Uterus (tissue), 3 donors: ENCODE measurements at regions not wholly inside any gene's neighbourhood (a gene's known extent, or its start where the extent isn't known, plus 50 kb on each side); places are given as distances from the start of the nearest gene placed in this dataset.

ENCODE experiments used
- DNase-seq, 2 donors: peaks; one replicate each; pipeline ENCODE4 v3.0.0-alpha.2; 2019 to 2020
- H3K27ac ChIP-seq, 2 donors: fragments of 200-600 bp; sonication (generic); 1 replicate in 1 of 2; 2 replicates in 1 of 2; pipeline ENCODE4 v1.5.1; 2016 to 2018
- H3K27me3 ChIP-seq, 2 donors: fragments of 200-600 bp; sonication (generic); one replicate each; pipeline ENCODE4 v1.5.1; 2018 to 2019; ENCODE audit warnings: control low read depth in 1 of 2
- H3K36me3 ChIP-seq, 2 donors: fragments of 200-600 bp; sonication (generic); one replicate each; pipeline ENCODE4 v1.5.1; 2019; ENCODE audit warnings: control low read depth in 1 of 2
- H3K4me1 ChIP-seq, 2 donors: fragments of 200-600 bp; sonication (generic); one replicate each; pipeline ENCODE4 v1.5.1; 2018 to 2019; ENCODE audit warnings: control low read depth in 1 of 2
- H3K4me3 ChIP-seq, 2 donors: fragments of 200-600 bp; sonication (generic); 1 replicate in 1 of 2; 2 replicates in 1 of 2; pipeline ENCODE4 v1.5.1; 2018 to 2019; ENCODE audit warnings: mild to moderate bottlenecking in 1 of 2
- H3K9me3 ChIP-seq, 2 donors: fragments of 200-600 bp; sonication (generic); one replicate each; pipeline ENCODE4 v1.5.1; 2019; ENCODE audit warnings: control low read depth in 1 of 2
- CTCF ChIP-seq, 4 experiments: fragments of 200-600 bp in 2 of 4; fragments of 450-650 bp in 2 of 4; sonication (generic) in 2 of 4; IDR thresholded peaks; one replicate each; pipeline ENCODE4 v1.5.1; 2016 to 2019; ENCODE audit warnings: antibody characterized with exemption in 4 of 4, mild to moderate bottlenecking in 2 of 4, moderate library complexity in 1 of 4
- POLR2A ChIP-seq, 2 donors: fragments of 450-650 bp; IDR thresholded peaks; one replicate each; pipeline ENCODE4 v1.6.1; 2016; ENCODE audit warnings: antibody characterized with exemption in 2 of 2, mild to moderate bottlenecking in 1 of 2, moderate library complexity in 1 of 2
- intact Hi-C: fragments of 100-400 bp; cut with DNase I; formaldehyde crosslinking; loops from one replicate; pipeline ENCODE4 v1.15.1; 2023; ENCODE audit warnings: low total_unique reads
- donor health status: DM: yes; HTN: yes; CAD: no.

GRCh38 chr2:128717758-128718710 lies 399.4 kb upstream of the HS6ST1 start:
- H3K27me3 ChIP-seq, result no peaks in the 10 kb centered on the region
- H3K9me3 ChIP-seq, result no peaks in the 10 kb centered on the region
- intact Hi-C loops, result no loop called here
- H3K27ac ChIP-seq, result no peak overlapping the region
- no peaks in the 10 kb centered on the region for H3K4me1 ChIP-seq
- no peak for DNase-seq
- H3K36me3 ChIP-seq, result no peaks in the 10 kb centered on the region
- no peak overlapping the region for H3K4me3 ChIP-seq
- TF ChIP-seq POLR2A (IDR thresholded peaks at IDR 0.05), result no peak

- DNase-seq, result no peak
Measured at GRCh38 chr2:128720080-128721022, 401.7 kb upstream of the HS6ST1 start.

GRCh38 chr2:128721096-128721495 lies 402.4 kb upstream of the HS6ST1 start:
- TF ChIP-seq CTCF (IDR thresholded peaks at IDR 0.05), result no peak
- no peak for TF ChIP-seq POLR2A (IDR thresholded peaks at IDR 0.05)
- no peak for DNase-seq
- H3K27me3 ChIP-seq, result no peaks in the 10 kb centered on the region
- H3K27ac ChIP-seq, result no peak overlapping the region
- no peaks in the 10 kb centered on the region for H3K36me3 ChIP-seq
- H3K4me3 ChIP-seq, result no peak overlapping the region
- intact Hi-C loops, result no loop called here
- H3K4me1 ChIP-seq, result no peaks in the 10 kb centered on the region
- no peaks in the 10 kb centered on the region for H3K9me3 ChIP-seq

More at GRCh38 chr2:128720080-128721022, 401.7 kb upstream of the HS6ST1 start:
- intact Hi-C loops, result no loop called here
- no peak for TF ChIP-seq CTCF (IDR thresholded peaks at IDR 0.05)
- TF ChIP-seq POLR2A (IDR thresholded peaks at IDR 0.05), result no peak
- no peak overlapping the region for H3K4me3 ChIP-seq
- H3K4me1 ChIP-seq, result no peaks in the 10 kb centered on the region
- H3K36me3 ChIP-seq, result no peaks in the 10 kb centered on the region
- H3K27me3 ChIP-seq, result no peaks in the 10 kb centered on the region
- no peaks in the 10 kb centered on the region for H3K9me3 ChIP-seq
- H3K27ac ChIP-seq, result no peak overlapping the region

- H3K36me3 ChIP-seq, result no peaks in the 10 kb centered on the region
- no peak overlapping the region for H3K4me3 ChIP-seq
- H3K9me3 ChIP-seq, result no peaks in the 10 kb centered on the region
- no peaks in the 10 kb centered on the region for H3K4me1 ChIP-seq
- H3K27ac ChIP-seq, result no peak overlapping the region
- no peak for DNase-seq
- intact Hi-C loops, result no loop called here
- TF ChIP-seq CTCF (IDR thresholded peaks at IDR 0.05) (no peak), POLR2A (IDR thresholded peaks at IDR 0.05) (no peak)
- no peaks in the 10 kb centered on the region for H3K27me3 ChIP-seq
Measured at GRCh38 chr2:128722489-128722888, 403.8 kb upstream of the HS6ST1 start.

GRCh38 chr2:128724547-128724946 lies 405.9 kb upstream of the HS6ST1 start:
- Histone ChIP-seq H3K27me3 (no peaks in the 10 kb centered on the region), H3K36me3 (no peaks in the 10 kb centered on the region), H3K9me3 (peaks cover 0 to 4% of the 10 kb centered on the region in 2 donors), H3K4me1 (no peaks in the 10 kb centered on the region), H3K27ac (no peak overlapping the region), H3K4me3 (no peak overlapping the region)
- TF ChIP-seq CTCF (IDR thresholded peaks at IDR 0.05) (no peak), POLR2A (IDR thresholded peaks at IDR 0.05) (no peak)
- intact Hi-C loops, result no loop called here
- DNase-seq, result no peak
